Dedifferentiated amniotic fluid mesenchymal stem cell (primary cell): ENCODE measurements at regions not wholly inside any gene's neighbourhood (a gene's known extent, or its start where the extent isn't known, plus 50 kb on each side); places are given as distances from the start of the nearest gene placed in this dataset.
"Not testable (repeated sequence)": the region's sequence is repeated elsewhere in the genome, so short reads cannot be mapped to it uniquely, and the experiment has no call there.

Experiments
- DNase-seq: peaks from one replicate; pipeline ENCODE4 v3.0.0-alpha.2; 2016; ENCODE audit errors: extremely low spot score

- no peak for DNase-seq
Observed at GRCh38 chrX:5305452-5305851, 923.2 kb downstream of the NLGN4X start.

GRCh38 chrX:5295004-5295403, 933.7 kb downstream of the NLGN4X start:
- DNase-seq: no peak

- DNase-seq: no peak
Observed at GRCh38 chrX:5290635-5291034, 938.0 kb downstream of the NLGN4X start.

GRCh38 chrX:5289949-5290348, 938.7 kb downstream of the NLGN4X start:
- DNase-seq: not testable (repeated sequence)

GRCh38 chrX:5278908-5279307, 949.8 kb downstream of the NLGN4X start:
- DNase-seq: no peak

GRCh38 chrX:5265324-5265850, 963.3 kb downstream of the NLGN4X start:
- DNase-seq: no peak

- DNase-seq: no peak
Observed at GRCh38 chrX:5250106-5250505, 978.6 kb downstream of the NLGN4X start.

- no peak for DNase-seq
Observed at GRCh38 chrX:5242091-5242790, 986.4 kb downstream of the NLGN4X start.

GRCh38 chrX:5236749-5237148, 991.9 kb downstream of the NLGN4X start:
- no peak for DNase-seq

GRCh38 chrX:5236096-5236495, 992.6 kb downstream of the NLGN4X start:
- DNase-seq: no peak

GRCh38 chrX:5233830-5234229, 994.8 kb downstream of the NLGN4X start:
- DNase-seq: no peak

GRCh38 chrX:5220421-5220820, 1008.2 kb downstream of the NLGN4X start:
- no peak for DNase-seq

GRCh38 chrX:5194806-5195205, 1033.9 kb downstream of the NLGN4X start:
- no peak for DNase-seq

- no peak for DNase-seq
Observed at GRCh38 chrX:5180135-5180741, 1048.4 kb downstream of the NLGN4X start.

GRCh38 chrX:5176766-5177165, 1051.9 kb downstream of the NLGN4X start:
- no peak for DNase-seq

- DNase-seq: no peak
Observed at GRCh38 chrX:5163663-5164062, 1065.0 kb downstream of the NLGN4X start.

GRCh38 chrX:5155301-5155700, 1073.4 kb downstream of the NLGN4X start:
- peak; percentile 7 for DNase-seq

GRCh38 chrX:5145957-5146356, 1082.7 kb downstream of the NLGN4X start:
- no peak for DNase-seq

- no peak for DNase-seq
Observed at GRCh38 chrX:5142644-5143043, 1086.0 kb downstream of the NLGN4X start.

- no peak for DNase-seq
Observed at GRCh38 chrX:5122181-5122678, 1106.4 kb downstream of the NLGN4X start.

GRCh38 chrX:5117816-5118215, 1110.9 kb downstream of the NLGN4X start:
- no peak for DNase-seq

- no peak for DNase-seq
Observed at GRCh38 chrX:5113128-5113527, 1115.5 kb downstream of the NLGN4X start.

- DNase-seq: no peak
Observed at GRCh38 chrX:5100004-5100403, 1128.7 kb downstream of the NLGN4X start.
